GM18508 (cell line): ENCODE measurements at regions not wholly inside any gene's neighbourhood (a gene's known extent, or its start where the extent isn't known, plus 50 kb on each side); places are given as distances from the start of the nearest gene placed in this dataset.

Experiments
- ATAC-seq: cut with Tn5 transposase; IDR thresholded peaks from one replicate; pipeline ENCODE4 v1.9.1; 2021; ENCODE audit warnings: moderate number of reproducible peaks; ENCODE audit not compliant: insufficient read depth, unreplicated experiment

- no peak for ATAC-seq
Measured at GRCh38 chr17:70886648-70887047, 717.3 kb downstream of the KCNJ2 start.

DNA sequence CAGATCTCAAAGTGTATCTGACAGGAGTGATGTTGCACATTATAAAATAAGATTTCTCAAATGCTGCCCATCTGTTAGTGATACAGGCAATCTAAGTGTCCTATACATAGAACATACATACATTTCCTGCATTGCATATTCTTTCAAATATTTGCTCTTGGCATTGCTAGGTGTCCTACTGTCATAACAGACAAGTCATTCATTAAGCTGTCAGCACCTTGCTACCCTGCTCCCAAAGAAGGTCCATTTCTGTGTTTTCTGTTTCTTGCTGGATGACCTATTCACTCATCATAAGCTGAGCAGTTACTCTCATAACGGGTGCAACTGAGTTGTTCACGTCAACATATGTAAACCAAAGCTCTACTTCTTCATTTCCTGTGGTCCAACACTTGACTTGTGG is 719.0 kb downstream of the KCNJ2 start:
- no peak for ATAC-seq

DNA sequence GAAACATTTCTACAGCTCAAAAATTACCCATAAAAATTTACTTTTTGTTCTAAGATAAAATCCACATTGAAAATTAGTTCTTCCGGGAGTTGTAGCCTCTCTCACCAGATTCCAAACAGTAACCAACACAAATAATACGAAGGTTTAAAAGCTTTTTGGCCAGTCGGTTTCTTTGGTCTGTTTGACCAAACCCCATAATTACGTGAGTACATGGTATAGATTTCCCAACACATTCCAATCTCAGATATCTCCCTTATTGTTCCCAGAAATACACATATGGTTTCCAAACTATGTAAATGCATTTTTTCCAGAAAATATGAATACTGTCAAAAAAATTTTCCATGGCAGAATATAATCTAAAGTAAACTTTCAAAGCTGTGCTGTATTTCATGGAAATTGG is 722.0 kb downstream of the KCNJ2 start:
- no peak for ATAC-seq

GRCh38 chr17:70892527-70892926 is 723.2 kb downstream of the KCNJ2 start:
- no peak for ATAC-seq

GRCh38 chr17:70896843-70897242 is 727.5 kb downstream of the KCNJ2 start:
- no peak for ATAC-seq

- ATAC-seq, result no peak
Measured at GRCh38 chr17:70897446-70897845, 728.1 kb downstream of the KCNJ2 start.

- ATAC-seq, result no peak
Measured at GRCh38 chr17:70901870-70902269, 732.5 kb downstream of the KCNJ2 start.

GRCh38 chr17:70905796-70906195 is 736.5 kb downstream of the KCNJ2 start:
- ATAC-seq, result no peak

DNA sequence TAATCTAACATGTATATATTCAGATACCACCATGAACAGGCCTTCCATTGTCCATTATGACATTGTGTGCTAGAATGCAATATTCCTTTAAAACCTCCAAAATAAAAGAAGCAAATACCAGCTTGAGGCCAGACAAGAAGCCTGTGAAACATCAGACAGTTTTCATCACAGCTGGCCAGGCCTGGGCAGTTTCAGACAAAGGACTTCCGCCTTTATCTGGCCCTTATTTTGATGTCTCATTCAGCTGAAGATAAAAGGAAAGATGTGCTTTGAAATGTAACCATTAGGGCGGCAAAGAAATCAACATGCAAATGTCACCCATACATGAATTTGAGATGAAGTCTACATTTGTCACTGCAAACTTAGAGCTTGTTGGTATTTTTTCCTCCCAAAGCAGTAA is 737.5 kb downstream of the KCNJ2 start:
- ATAC-seq, result no peak

GRCh38 chr17:70912716-70913485 is 743.6 kb downstream of the KCNJ2 start:
- ATAC-seq, result no peak

- ATAC-seq, result no peak
Measured at GRCh38 chr17:70916469-70916868, 747.1 kb downstream of the KCNJ2 start.

- no peak for ATAC-seq
Measured at GRCh38 chr17:70919241-70919640, 749.9 kb downstream of the KCNJ2 start.

DNA sequence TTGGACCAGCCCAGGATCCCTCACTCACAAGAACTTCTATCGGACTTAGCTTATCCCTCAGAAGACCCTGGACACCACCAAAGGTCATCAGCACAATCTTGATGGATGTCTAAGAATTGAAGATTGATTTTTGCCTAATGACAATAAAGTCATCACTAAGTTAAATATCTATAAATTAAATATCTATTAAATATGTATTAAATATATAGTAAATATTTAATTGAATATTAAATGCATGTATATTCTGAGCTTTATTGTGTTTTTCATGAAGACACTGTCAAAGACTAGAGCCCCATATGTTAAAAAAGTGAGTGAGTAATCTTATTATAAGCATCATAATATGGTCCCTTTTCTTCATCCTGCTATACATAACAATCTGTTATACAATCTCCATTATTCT is 751.1 kb downstream of the KCNJ2 start:
- ATAC-seq, result no peak

DNA sequence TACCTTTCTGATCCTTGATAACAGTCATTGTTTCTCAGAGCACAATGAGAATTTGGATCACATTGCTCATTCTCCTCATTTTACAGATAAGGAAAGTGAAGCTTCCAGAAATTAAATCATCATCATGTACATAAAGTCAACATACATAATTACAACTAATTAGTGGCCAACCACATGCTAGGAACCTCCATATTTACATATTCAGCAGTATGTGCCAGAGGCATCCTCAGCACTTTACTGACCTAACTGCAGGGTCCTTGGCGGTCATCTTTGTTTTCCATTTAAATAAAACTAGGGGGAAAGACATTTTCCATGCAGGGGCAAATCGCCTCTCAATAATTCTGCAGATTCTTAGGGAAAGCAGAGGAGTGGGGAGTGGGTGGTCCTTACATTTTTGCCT is 752.9 kb downstream of the KCNJ2 start:
- ATAC-seq, result no peak

- ATAC-seq, result no peak
Measured at GRCh38 chr17:70924776-70925175, 755.4 kb downstream of the KCNJ2 start.

- no peak for ATAC-seq
Measured at GRCh38 chr17:70929226-70929625, 759.9 kb downstream of the KCNJ2 start.

DNA sequence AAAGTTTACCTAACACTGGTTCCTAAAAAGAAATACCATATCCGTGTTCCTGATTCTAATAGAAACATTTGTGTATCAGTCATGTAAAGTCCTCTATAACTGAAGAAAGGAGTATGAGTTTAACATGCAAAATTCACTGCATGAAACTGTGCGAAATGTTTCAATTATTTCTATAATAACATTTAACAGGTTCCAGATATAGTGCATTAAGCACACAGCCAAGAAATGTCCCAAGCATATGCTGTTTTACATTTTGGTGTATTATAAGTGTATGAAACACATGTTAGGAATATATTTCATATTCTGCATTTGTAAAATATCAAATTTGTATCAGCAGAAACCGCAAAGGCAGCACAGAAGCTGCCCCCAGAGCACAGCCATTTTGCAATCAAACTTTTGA is 764.9 kb downstream of the KCNJ2 start:
- ATAC-seq, result no peak

DNA sequence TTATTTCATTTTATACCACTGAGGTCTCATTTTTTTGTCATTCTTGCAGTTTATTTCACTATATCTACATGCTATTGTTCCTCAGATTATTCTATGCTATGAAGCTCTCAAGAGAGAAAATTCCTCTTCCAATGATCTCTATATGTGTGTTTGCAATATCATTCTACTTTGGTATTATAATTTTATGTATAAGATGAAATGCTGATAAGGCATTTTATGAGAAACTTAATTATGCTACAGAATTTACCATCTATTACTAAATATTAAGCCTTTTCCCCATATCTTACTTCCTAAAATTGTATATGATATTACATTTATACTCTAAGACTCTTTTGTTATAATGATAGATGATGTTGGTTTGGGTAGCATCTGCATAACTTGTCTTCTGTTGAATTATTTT is 765.5 kb downstream of the KCNJ2 start:
- no peak for ATAC-seq

GRCh38 chr17:70936724-70937123 is 767.4 kb downstream of the KCNJ2 start:
- ATAC-seq, result no peak

DNA sequence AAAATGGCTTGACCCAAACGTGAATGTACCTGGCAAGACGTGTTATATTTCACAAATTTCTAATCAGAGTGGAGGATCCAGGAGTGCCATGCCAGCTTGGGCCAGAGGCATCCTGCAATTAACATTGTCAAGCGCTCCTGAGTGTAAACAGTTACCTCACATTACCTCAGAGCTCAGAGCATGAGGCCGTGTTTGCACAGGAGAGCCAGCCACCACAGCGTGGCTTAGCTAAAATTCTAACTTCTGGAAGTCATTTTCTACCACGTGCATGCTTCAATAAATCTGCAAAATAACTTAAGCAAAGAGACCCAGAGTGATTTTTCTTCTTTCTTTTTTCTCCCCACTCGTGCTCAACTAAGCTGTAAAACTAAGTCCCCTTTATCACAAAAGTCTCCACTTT is 769.0 kb downstream of the KCNJ2 start:
- ATAC-seq, result no peak

- ATAC-seq, result no peak
Measured at GRCh38 chr17:70945386-70945785, 776.1 kb downstream of the KCNJ2 start.

- ATAC-seq, result no peak
Measured at GRCh38 chr17:70947215-70947614, 777.9 kb downstream of the KCNJ2 start.
